WTC11 (cell line): ENCODE measurements at regions not wholly inside any gene's neighbourhood (a gene's known extent, or its start where the extent isn't known, plus 50 kb on each side); places are given as distances from the start of the nearest gene placed in this dataset.

Source experiments
- CREB1 ChIP-seq: sonication (generic); formaldehyde crosslinking; IDR thresholded peaks from 2 replicates; pipeline ENCODE4 v1.8.0; 2023; ENCODE audit warnings: mild to moderate bottlenecking, missing genetic modification reagents
- CTCF ChIP-seq: fragments of 200-600 bp; IDR thresholded peaks from 2 replicates; pipeline ENCODE4 v1.8.0; 2022; ENCODE audit warnings: antibody characterized with exemption
- E2F4 ChIP-seq: sonication (generic); formaldehyde crosslinking; IDR thresholded peaks from 2 replicates; pipeline ENCODE4 v1.8.1; 2022; ENCODE audit warnings: low read depth, mild to moderate bottlenecking, moderate library complexity, missing genetic modification reagents, borderline replicate concordance
- FOXP1 ChIP-seq: sonication (generic); formaldehyde crosslinking; IDR thresholded peaks from 2 replicates; pipeline ENCODE4 v1.8.0; 2022; ENCODE audit warnings: missing genetic modification reagents, mild to moderate bottlenecking, moderate library complexity, borderline replicate concordance
- ZBTB21 ChIP-seq: sonication (generic); formaldehyde crosslinking; IDR thresholded peaks from 2 replicates; pipeline ENCODE4 v1.8.1; 2023; ENCODE audit warnings: mild to moderate bottlenecking, missing genetic modification reagents, borderline replicate concordance

GRCh38 chr4:62415256-62415655, 1215.1 kb downstream of the ADGRL3 start:
- no peak for TF ChIP-seq E2F4 (CRISPR knock-in tag)
- no peak for TF ChIP-seq CTCF
- no peak for TF ChIP-seq ZBTB21 (CRISPR knock-in tag)
- no peak for TF ChIP-seq FOXP1
- TF ChIP-seq CREB1 (CRISPR knock-in tag): no peak
